GM12864 (cell line): ENCODE measurements at regions not wholly inside any gene's neighbourhood (a gene's known extent, or its start where the extent isn't known, plus 50 kb on each side); places are given as distances from the start of the nearest gene placed in this dataset.

Experiments
- DNase-seq: peaks from one replicate; pipeline ENCODE4 v3.0.0-alpha.2; 2011; ENCODE audit warnings: low read depth
- H3K4me3 ChIP-seq: 2 replicates; pipeline ENCODE4 v1.5.1; 2011; ENCODE audit warnings: mild to moderate bottlenecking, low read depth, low read length, control low read depth
- CTCF ChIP-seq: IDR thresholded peaks from 2 replicates; pipeline ENCODE4 v1.5.1; 2011; ENCODE audit warnings: low read depth, mild to moderate bottlenecking, moderate library complexity, low read length, control low read depth, inconsistent platforms; ENCODE audit errors: missing control alignments

- no peak overlapping the region for H3K4me3 ChIP-seq
- DNase-seq, result no peak
- TF ChIP-seq CTCF, result no peak
Observed at GRCh38 chr3:22585504-22585903, 617.6 kb upstream of the UBE2E2 start.

- H3K4me3 ChIP-seq, result no peak overlapping the region
- DNase-seq, result no peak
- TF ChIP-seq CTCF, result no peak
Observed at GRCh38 chr3:22585911-22586310, 617.2 kb upstream of the UBE2E2 start.

- TF ChIP-seq CTCF, result no peak
- no peak overlapping the region for H3K4me3 ChIP-seq
- no peak for DNase-seq
Observed at GRCh38 chr3:22587446-22587845, 615.7 kb upstream of the UBE2E2 start.

GRCh38 chr3:22593638-22594037, 609.5 kb upstream of the UBE2E2 start:
- no peak for DNase-seq
- TF ChIP-seq CTCF, result no peak
- H3K4me3 ChIP-seq, result no peak overlapping the region

GRCh38 chr3:22594990-22595389, 608.1 kb upstream of the UBE2E2 start:
- DNase-seq, result no peak
- no peak overlapping the region for H3K4me3 ChIP-seq
- no peak for TF ChIP-seq CTCF

GRCh38 chr3:22606461-22606860, 596.7 kb upstream of the UBE2E2 start:
- DNase-seq, result no peak
- no peak for TF ChIP-seq CTCF
- no peak overlapping the region for H3K4me3 ChIP-seq

DNA sequence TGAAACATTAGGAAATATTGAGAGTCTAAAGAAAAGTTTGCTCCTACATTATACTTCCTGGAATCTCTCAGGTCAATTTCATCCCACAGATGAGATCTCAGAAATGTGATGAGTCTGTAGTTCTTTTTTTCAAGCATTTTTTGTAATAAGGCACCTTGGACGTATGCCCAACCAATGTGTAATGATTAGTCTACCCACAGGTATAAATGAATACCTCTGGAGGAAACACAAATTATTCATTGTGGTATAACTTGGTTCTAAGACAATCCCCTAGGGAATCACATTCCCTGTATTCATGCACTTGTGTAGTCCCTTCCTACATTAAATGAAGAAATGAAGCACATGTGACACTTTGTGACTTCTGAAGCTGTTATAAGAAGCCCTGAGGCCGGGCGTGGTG, 596.2 kb upstream of the UBE2E2 start:
- DNase-seq, result no peak

More for the DNA sequence above, 596.2 kb upstream of the UBE2E2 start:
- TF ChIP-seq CTCF, result no peak
- no peak overlapping the region for H3K4me3 ChIP-seq
